HG03280 (cell line): ENCODE measurements at regions not wholly inside any gene's neighbourhood (a gene's known extent, or its start where the extent isn't known, plus 50 kb on each side); places are given as distances from the start of the nearest gene placed in this dataset.
"Not testable (repeated sequence)": the region's sequence is repeated elsewhere in the genome, so short reads cannot be mapped to it uniquely, and the experiment has no call there.

ENCODE experiments used
- ATAC-seq: cut with Tn5 transposase; IDR thresholded peaks from one replicate; pipeline ENCODE4 v1.9.1; 2021; ENCODE audit warnings: mild to moderate bottlenecking, moderate library complexity; ENCODE audit not compliant: unreplicated experiment

- peak; percentile 75 for ATAC-seq
Observed at GRCh38 chr7:65722361-65722792, 150.5 kb upstream of the VKORC1L1 start.

GRCh38 chr7:65727182-65727581 lies 145.7 kb upstream of the VKORC1L1 start:
- ATAC-seq, result not testable (repeated sequence)

GRCh38 chr7:65731129-65731528 lies 141.7 kb upstream of the VKORC1L1 start:
- no peak for ATAC-seq

- no peak for ATAC-seq
Observed at GRCh38 chr7:65731562-65732035, 141.3 kb upstream of the VKORC1L1 start.

- ATAC-seq, result no peak
Observed at GRCh38 chr7:65744406-65744805, 128.5 kb upstream of the VKORC1L1 start.

GRCh38 chr7:65746398-65746669 lies 126.5 kb upstream of the VKORC1L1 start:
- no peak for ATAC-seq

GRCh38 chr7:65749039-65749438 lies 123.8 kb upstream of the VKORC1L1 start:
- no peak for ATAC-seq

GRCh38 chr7:65749518-65749917 lies 123.4 kb upstream of the VKORC1L1 start:
- no peak for ATAC-seq

GRCh38 chr7:65750511-65751344 lies 122.1 kb upstream of the VKORC1L1 start:
- peak; percentile 99 for ATAC-seq

GRCh38 chr7:65754070-65754469 lies 118.8 kb upstream of the VKORC1L1 start:
- not testable (repeated sequence) for ATAC-seq

- not testable (repeated sequence) for ATAC-seq
Observed at GRCh38 chr7:65758991-65759390, 113.9 kb upstream of the VKORC1L1 start.

GRCh38 chr7:65762712-65763111 lies 110.2 kb upstream of the VKORC1L1 start:
- ATAC-seq, result not testable (repeated sequence)

GRCh38 chr7:65763114-65763513 lies 109.8 kb upstream of the VKORC1L1 start:
- ATAC-seq, result not testable (repeated sequence)

- peak; percentile 99 for ATAC-seq
Observed at GRCh38 chr7:65770473-65771225, 102.2 kb upstream of the VKORC1L1 start.

GRCh38 chr7:65771226-65771569 lies 101.7 kb upstream of the VKORC1L1 start:
- ATAC-seq, result not testable (repeated sequence)

- ATAC-seq, result not testable (repeated sequence)
Observed at GRCh38 chr7:65776677-65777076, 96.2 kb upstream of the VKORC1L1 start.

GRCh38 chr7:65789943-65790342 lies 82.9 kb upstream of the VKORC1L1 start:
- not testable (repeated sequence) for ATAC-seq

GRCh38 chr7:65791788-65792187 lies 81.1 kb upstream of the VKORC1L1 start:
- ATAC-seq, result not testable (repeated sequence)

GRCh38 chr7:65792726-65793125 lies 80.1 kb upstream of the VKORC1L1 start:
- not testable (repeated sequence) for ATAC-seq

- ATAC-seq, result not testable (repeated sequence)
Observed at GRCh38 chr7:65794671-65795391, 78.0 kb upstream of the VKORC1L1 start.

GRCh38 chr7:65795392-65795716 lies 77.5 kb upstream of the VKORC1L1 start:
- ATAC-seq, result not testable (repeated sequence)
